AG09319 (cell line): ENCODE measurements at regions not wholly inside any gene's neighbourhood (a gene's known extent, or its start where the extent isn't known, plus 50 kb on each side); places are given as distances from the start of the nearest gene placed in this dataset.
"Not testable (repeated sequence)": the region's sequence is repeated elsewhere in the genome, so short reads cannot be mapped to it uniquely, and the experiment has no call there.

Experiments
- DNase-seq: peaks from one replicate; pipeline ENCODE4 v3.0.0-alpha.2; 2010; ENCODE audit warnings: low read depth; ENCODE audit errors: extremely low read depth
- CTCF ChIP-seq: IDR thresholded peaks from 2 replicates; pipeline ENCODE4 v1.5.1; 2011; ENCODE audit warnings: low read depth, mild to moderate bottlenecking, inconsistent platforms, low read length, moderate library complexity

GRCh38 chr5:120124961-120125360 is 339.1 kb upstream of the PRR16 start:
- no peak for TF ChIP-seq CTCF
- no peak for DNase-seq

- DNase-seq, result not testable (repeated sequence)
Measured at GRCh38 chr5:120132347-120132746, 331.8 kb upstream of the PRR16 start.

GRCh38 chr5:120134944-120135343 is 329.2 kb upstream of the PRR16 start:
- DNase-seq, result no peak
- no peak for TF ChIP-seq CTCF

GRCh38 chr5:120137582-120137981 is 326.5 kb upstream of the PRR16 start:
- no peak for TF ChIP-seq CTCF

GRCh38 chr5:120139039-120139438 is 325.1 kb upstream of the PRR16 start:
- no peak for TF ChIP-seq CTCF
- peak; percentile 93 for DNase-seq

More at GRCh38 chr5:120137582-120137981, 326.5 kb upstream of the PRR16 start:
- DNase-seq, result no peak

- no peak for TF ChIP-seq CTCF
- DNase-seq, result no peak
Measured at GRCh38 chr5:120140501-120140900, 323.6 kb upstream of the PRR16 start.

- no peak for DNase-seq
- no peak for TF ChIP-seq CTCF
Measured at GRCh38 chr5:120141076-120141475, 323.0 kb upstream of the PRR16 start.

GRCh38 chr5:120146787-120147186 is 317.3 kb upstream of the PRR16 start:
- TF ChIP-seq CTCF, result no peak
- no peak for DNase-seq

- DNase-seq, result not testable (repeated sequence)
Measured at GRCh38 chr5:120147911-120148310, 316.2 kb upstream of the PRR16 start.
